Peyer's patch (tissue), 4 donors: ENCODE measurements at regions not wholly inside any gene's neighbourhood (a gene's known extent, or its start where the extent isn't known, plus 50 kb on each side); places are given as distances from the start of the nearest gene placed in this dataset.
"Not testable (repeated sequence)": the region's sequence is repeated elsewhere in the genome, so short reads cannot be mapped to it uniquely, and the experiment has no call there.

Experiments
- DNase-seq, 3 donors: peaks; one replicate each; pipeline ENCODE4 v3.0.0-alpha.2; 2017 to 2019
- H3K27ac ChIP-seq, 4 donors: fragments of 200-600 bp; sonication (generic); one replicate each; pipeline ENCODE4 v1.5.1; 2016 to 2019
- H3K27me3 ChIP-seq, 2 donors: fragments of 200-600 bp; sonication (generic); one replicate each; pipeline ENCODE4 v1.5.1; 2019
- H3K36me3 ChIP-seq, 3 donors: fragments of 200-600 bp; sonication (generic); one replicate each; pipeline ENCODE4 v1.5.1; 2016 to 2019
- H3K4me1 ChIP-seq, 4 donors: fragments of 200-600 bp; sonication (generic); one replicate each; pipeline ENCODE4 v1.5.1; 2016 to 2019
- H3K4me3 ChIP-seq, 4 donors: fragments of 200-600 bp; sonication (generic); 1 replicate in 3 of 4; 2 replicates in 1 of 4; pipeline ENCODE4 v1.5.1; 2016 to 2019; ENCODE audit warnings: mild to moderate bottlenecking in 1 of 4
- H3K9me3 ChIP-seq, 4 donors: fragments of 200-600 bp; sonication (generic); one replicate each; pipeline ENCODE4 v1.5.1; 2016 to 2019; ENCODE audit warnings: mild to moderate bottlenecking in 1 of 4
- POLR2A ChIP-seq, 2 donors: fragments of 450-650 bp; IDR thresholded peaks; one replicate each; pipeline ENCODE4 v1.5.1; 2017; ENCODE audit warnings: antibody characterized with exemption in 2 of 2, mild to moderate bottlenecking in 2 of 2, moderate library complexity in 2 of 2
- TF ChIP-seq, protein P1 (sequence below), 6 experiments: fragments of 450-650 bp in 4 of 6; fragments of 200-600 bp in 2 of 6; sonication (generic) in 1 of 6; IDR thresholded peaks; one replicate each; pipeline ENCODE4 v1.5.1; 2017 to 2019; ENCODE audit warnings: antibody characterized with exemption in 6 of 6, mild to moderate bottlenecking in 3 of 6, moderate library complexity in 1 of 6

DNA sequence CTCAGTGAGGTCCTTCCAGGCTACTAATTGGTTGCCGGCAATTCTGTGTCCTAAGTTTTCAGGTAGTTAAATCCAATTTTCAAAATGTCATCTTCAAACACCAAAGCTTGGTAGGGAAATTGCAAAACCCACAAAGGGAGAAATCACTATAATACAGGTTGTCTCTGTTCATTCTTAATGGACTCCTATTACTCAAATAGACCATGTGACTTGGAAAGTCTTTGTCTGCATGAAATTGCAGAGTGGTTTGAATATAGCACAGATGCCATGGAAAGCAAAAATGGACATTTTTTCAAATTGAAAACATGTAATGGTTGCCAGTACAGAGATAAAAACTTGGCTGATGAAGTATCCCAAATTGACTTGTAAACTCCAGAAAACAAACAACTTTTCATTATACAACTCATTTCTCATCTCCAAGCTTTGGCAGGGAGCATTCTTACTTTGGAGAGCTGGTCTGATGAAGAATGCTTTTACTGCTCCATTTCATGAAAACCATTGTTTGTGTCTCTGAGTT lies 169.5 kb upstream of the PKN2 start:
- no peaks in the 10 kb centered on the region for H3K36me3 ChIP-seq
- H3K4me1 ChIP-seq, result no peaks in the 10 kb centered on the region
- DNase-seq, result no peak
- TF ChIP-seq, protein P1, sequence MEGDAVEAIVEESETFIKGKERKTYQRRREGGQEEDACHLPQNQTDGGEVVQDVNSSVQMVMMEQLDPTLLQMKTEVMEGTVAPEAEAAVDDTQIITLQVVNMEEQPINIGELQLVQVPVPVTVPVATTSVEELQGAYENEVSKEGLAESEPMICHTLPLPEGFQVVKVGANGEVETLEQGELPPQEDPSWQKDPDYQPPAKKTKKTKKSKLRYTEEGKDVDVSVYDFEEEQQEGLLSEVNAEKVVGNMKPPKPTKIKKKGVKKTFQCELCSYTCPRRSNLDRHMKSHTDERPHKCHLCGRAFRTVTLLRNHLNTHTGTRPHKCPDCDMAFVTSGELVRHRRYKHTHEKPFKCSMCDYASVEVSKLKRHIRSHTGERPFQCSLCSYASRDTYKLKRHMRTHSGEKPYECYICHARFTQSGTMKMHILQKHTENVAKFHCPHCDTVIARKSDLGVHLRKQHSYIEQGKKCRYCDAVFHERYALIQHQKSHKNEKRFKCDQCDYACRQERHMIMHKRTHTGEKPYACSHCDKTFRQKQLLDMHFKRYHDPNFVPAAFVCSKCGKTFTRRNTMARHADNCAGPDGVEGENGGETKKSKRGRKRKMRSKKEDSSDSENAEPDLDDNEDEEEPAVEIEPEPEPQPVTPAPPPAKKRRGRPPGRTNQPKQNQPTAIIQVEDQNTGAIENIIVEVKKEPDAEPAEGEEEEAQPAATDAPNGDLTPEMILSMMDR (IDR thresholded peaks at IDR 0.05), result no peak
- no peak for TF ChIP-seq POLR2A (IDR thresholded peaks at IDR 0.05)
- H3K9me3 ChIP-seq, result no peaks in the 10 kb centered on the region
- H3K4me3 ChIP-seq, result no peak overlapping the region
- H3K27ac ChIP-seq, result no peak overlapping the region
- H3K27me3 ChIP-seq, result no peaks in the 10 kb centered on the region

DNA sequence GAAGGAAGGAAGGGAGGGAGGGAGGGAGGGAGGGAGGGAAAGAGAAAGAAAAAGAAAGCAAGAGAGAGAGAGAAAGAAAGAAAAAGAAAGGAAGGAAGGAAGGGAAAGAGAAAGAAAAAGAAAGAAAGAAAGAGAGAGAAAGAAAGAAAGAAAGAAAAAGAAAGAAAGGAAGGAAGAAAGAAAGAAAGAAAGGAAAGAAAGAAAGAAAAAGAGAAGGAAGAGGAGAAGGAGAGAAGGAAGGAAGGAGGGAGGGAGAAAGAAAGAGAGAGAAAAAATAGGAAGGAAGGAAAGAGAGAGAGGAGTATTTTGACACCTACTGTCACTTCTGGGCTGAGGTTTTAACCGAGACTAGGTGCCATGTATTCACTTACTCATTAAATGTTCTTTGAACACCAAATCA lies 166.6 kb upstream of the PKN2 start:
- not testable (repeated sequence) for DNase-seq, H3K36me3 ChIP-seq, H3K27me3 ChIP-seq, H3K27ac ChIP-seq, H3K4me3 ChIP-seq, H3K4me1 ChIP-seq, H3K9me3 ChIP-seq

DNA sequence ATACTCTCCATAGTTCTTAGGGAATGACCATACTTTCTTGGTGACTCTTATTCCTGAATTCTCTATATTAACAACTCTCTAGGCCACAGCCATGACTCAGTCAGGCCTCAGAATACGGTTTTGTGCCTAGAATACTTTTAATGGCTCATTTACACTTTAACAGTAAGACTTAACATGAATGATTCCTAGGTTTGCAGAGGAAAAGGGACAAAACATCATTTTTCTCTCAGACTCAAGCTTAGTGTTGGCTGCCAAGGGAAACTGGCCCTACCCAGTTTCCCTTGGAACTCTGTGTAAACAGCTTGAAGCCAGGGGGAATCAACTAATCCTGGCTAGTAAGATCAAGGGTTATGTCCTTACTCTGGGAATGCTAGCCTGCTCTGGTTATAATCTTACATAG lies 164.9 kb upstream of the PKN2 start:
- no peaks in the 10 kb centered on the region for H3K36me3 ChIP-seq
- no peak for DNase-seq
- H3K4me3 ChIP-seq, result no peak overlapping the region
- H3K27me3 ChIP-seq, result no peaks in the 10 kb centered on the region
- H3K27ac ChIP-seq, result peak overlapping the region in 1 of 4 donors; percentile 1
- TF ChIP-seq, protein P1 (IDR thresholded peaks at IDR 0.05), result no peak
- TF ChIP-seq POLR2A (IDR thresholded peaks at IDR 0.05), result no peak
- no peaks in the 10 kb centered on the region for H3K4me1 ChIP-seq
- H3K9me3 ChIP-seq, result no peaks in the 10 kb centered on the region

DNA sequence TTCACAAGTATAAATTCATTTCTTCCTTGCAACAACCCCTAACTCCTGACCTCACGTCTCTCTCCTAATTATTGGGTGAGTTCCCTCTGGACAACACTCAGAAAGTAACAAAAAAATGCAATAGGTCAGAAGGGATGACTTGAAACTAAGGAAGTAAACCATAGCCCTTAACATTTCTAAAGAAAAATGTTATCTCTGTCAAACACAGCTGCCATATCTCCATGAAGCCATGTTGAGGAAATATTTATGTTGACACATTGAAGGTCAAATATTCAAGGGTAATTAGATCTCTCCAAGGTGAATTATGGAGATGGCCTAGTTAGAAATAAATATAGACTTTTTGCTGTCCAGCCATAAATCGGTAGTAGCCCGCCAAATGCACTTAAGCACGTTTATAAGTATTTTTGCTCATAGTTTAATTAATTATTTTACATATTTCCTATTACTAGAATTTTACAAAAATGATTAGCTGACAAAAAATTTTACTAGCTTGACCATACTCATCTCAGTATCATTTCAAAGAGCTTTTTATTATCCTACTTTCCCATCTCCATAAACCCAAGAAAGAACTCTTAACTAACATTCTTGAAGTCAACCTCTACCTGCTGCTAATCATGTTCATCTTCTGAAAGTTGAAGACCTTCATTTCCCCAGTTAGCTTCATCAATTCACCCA lies 160.1 kb upstream of the PKN2 start:
- Histone ChIP-seq H3K27ac (no peak overlapping the region), H3K4me3 (no peak overlapping the region), H3K36me3 (no peaks in the 10 kb centered on the region), H3K4me1 (no peaks in the 10 kb centered on the region), H3K27me3 (no peaks in the 10 kb centered on the region), H3K9me3 (no peaks in the 10 kb centered on the region)
- no peak for DNase-seq
- TF ChIP-seq POLR2A (IDR thresholded peaks at IDR 0.05), result no peak
- TF ChIP-seq, protein P1 (IDR thresholded peaks at IDR 0.05), result no peak

DNA sequence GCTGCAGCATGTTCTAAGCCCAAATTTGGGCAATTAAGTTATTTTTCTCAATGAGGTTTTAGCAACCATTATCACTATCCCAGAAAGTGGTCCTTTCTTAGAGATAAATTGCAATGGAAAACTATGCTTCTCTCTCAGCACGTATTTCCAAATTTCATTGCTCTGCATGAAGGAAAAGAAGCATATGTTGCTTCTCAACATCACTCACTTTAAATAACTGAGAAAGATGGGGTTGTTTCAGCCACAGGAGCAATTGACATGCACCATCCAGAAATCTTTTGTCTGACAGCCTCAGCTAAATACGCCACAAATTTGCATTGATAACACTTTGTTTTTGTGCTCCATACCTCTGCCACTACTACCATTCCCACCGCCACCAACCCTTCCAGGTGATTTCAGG lies 157.6 kb upstream of the PKN2 start:
- TF ChIP-seq, protein P1 (IDR thresholded peaks at IDR 0.05), result no peak
- no peak for TF ChIP-seq POLR2A (IDR thresholded peaks at IDR 0.05)
- no peak overlapping the region for H3K27ac ChIP-seq
- no peak overlapping the region for H3K4me3 ChIP-seq
- DNase-seq, result no peak
- no peaks in the 10 kb centered on the region for H3K27me3 ChIP-seq
- no peaks in the 10 kb centered on the region for H3K4me1 ChIP-seq
- H3K9me3 ChIP-seq, result no peaks in the 10 kb centered on the region
- H3K36me3 ChIP-seq, result no peaks in the 10 kb centered on the region

DNA sequence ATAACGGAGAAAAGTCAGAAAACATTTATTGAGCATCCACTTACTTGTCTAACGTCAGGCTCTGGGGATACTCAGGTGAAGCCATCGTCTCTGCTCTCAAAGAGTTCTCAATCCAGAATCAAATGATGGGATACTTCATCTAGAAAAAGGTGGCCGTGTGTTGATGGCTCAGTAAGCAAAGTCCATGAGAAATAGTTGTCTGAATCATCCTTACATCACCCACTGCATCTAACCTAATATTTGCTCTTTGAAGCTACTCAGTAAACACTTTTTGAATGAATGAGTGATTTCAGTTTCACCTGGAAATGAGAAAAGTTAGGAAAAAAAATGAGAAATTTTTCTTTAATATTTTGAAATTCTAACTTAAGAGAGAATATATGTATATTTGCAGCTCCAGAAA lies 155.3 kb upstream of the PKN2 start:
- Histone ChIP-seq H3K27me3 (no peaks in the 10 kb centered on the region), H3K4me3 (no peak overlapping the region), H3K4me1 (no peaks in the 10 kb centered on the region), H3K9me3 (no peaks in the 10 kb centered on the region), H3K27ac (no peak overlapping the region), H3K36me3 (no peaks in the 10 kb centered on the region)
- no peak for DNase-seq
- TF ChIP-seq, protein P1 (IDR thresholded peaks at IDR 0.05), result no peak
- TF ChIP-seq POLR2A (IDR thresholded peaks at IDR 0.05), result no peak
